GM10266 (cell line): ENCODE measurements at regions not wholly inside any gene's neighbourhood (a gene's known extent, or its start where the extent isn't known, plus 50 kb on each side); places are given as distances from the start of the nearest gene placed in this dataset.
"Not testable (repeated sequence)": the region's sequence is repeated elsewhere in the genome, so short reads cannot be mapped to it uniquely, and the experiment has no call there.

Source experiments
- DNase-seq: peaks from one replicate; pipeline ENCODE4 v3.0.0; 2012; ENCODE audit errors: extremely low spot score
- TF ChIP-seq, protein P1 (sequence below): IDR thresholded peaks from 2 replicates; pipeline ENCODE4 v1.5.1; 2012; ENCODE audit warnings: mild to moderate bottlenecking, low read depth; ENCODE audit not compliant: control insufficient read depth, insufficient read depth; ENCODE audit errors: missing control alignments

DNA sequence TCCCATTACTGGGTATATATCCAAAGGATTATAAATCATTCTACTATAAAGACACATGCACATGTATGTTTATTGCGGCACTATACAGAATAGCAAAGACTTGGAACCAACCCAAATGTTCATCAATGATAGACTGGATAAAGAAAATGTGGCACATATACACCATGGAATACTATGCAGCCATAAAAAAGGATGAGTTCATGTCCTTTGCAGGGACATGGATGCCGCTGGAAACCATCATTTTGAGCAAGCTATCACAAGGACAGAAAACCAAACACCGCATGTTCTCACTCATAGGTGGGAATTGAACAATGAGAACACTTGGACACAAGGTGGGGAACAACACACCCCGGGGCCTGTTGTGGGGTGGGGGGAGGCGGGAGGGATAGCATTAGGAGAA, 57.0 kb upstream of the NEUROD1 start:
- DNase-seq: not testable (repeated sequence)

DNA sequence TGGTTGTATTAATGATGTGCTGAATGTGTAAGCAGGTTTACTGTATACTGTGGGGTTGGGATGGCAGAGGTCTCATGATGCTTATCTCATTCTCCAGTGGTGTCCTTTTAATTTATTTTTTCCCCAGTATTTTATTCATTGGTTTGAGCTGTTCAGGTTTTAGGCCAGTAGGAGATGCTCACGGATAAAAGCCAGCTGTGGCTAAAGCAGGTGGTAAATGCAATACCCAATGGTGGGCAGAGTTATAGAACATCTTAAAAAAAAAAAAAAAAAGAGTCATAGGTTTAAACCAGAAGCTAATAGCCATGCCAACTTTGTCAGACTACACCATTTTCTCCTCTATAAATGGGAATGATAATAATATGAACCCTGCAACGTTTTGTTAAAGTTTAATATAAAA, 57.8 kb upstream of the NEUROD1 start:
- TF ChIP-seq, protein P1, sequence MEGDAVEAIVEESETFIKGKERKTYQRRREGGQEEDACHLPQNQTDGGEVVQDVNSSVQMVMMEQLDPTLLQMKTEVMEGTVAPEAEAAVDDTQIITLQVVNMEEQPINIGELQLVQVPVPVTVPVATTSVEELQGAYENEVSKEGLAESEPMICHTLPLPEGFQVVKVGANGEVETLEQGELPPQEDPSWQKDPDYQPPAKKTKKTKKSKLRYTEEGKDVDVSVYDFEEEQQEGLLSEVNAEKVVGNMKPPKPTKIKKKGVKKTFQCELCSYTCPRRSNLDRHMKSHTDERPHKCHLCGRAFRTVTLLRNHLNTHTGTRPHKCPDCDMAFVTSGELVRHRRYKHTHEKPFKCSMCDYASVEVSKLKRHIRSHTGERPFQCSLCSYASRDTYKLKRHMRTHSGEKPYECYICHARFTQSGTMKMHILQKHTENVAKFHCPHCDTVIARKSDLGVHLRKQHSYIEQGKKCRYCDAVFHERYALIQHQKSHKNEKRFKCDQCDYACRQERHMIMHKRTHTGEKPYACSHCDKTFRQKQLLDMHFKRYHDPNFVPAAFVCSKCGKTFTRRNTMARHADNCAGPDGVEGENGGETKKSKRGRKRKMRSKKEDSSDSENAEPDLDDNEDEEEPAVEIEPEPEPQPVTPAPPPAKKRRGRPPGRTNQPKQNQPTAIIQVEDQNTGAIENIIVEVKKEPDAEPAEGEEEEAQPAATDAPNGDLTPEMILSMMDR: no peak

DNA sequence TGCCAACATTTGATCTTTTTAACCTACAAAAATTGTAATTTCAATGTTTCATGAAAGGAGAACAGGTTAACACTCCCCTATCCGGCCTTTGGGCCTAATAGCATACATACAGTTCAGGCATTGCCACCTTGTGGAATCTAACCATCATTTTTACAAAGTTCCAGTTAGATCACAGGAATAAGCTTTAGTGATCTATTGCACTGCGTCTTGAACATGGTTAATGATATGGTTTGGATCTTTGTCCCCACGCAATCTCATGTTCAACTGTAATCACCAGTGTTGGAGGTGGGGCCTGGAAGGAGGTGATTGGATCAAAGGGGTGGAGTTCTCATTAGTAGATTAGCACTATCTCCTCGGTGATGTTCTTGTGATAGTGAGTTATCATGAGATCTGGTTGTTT, 58.2 kb upstream of the NEUROD1 start:
- TF ChIP-seq, protein P1: no peak
- DNase-seq: no peak

More for the DNA sequence above, 57.8 kb upstream of the NEUROD1 start:
- no peak for DNase-seq

DNA sequence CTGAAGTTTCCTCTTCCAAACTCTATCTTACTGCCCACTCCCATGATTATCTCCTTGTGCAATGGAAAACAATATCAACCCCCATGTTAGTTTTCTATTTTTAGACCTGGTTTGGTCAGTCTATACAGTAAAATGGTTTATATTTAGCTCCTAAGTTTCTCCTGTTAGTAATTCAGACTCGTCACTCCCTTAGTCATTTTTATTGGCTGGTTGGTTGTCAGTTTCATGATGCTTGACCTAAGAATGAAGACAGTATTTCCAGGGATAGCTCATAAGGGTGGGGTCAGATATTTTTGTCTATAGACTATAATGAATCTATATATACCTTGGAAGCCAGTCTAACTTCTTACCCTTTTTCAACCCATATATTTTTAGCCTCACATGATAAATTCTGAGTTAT, 61.4 kb upstream of the NEUROD1 start:
- TF ChIP-seq, protein P1: no peak
- DNase-seq: no peak

DNA sequence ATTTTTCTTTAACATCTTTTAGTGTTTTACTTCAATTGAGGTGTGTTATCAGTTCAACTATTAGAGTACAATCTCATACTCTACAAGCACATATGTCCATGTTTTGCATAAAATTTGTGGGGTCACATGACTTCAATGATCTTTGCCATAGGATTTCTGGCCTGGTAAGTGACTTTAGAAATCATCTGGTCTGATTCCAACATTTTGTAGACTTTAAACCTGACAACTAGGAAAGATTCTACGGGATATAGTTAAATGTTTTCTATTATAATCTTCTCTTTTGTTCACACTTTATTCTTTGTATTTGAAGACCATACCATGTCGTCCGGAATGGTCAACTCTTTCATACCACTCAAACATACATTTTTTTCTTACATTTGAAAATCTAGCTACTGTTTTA, 62.0 kb upstream of the NEUROD1 start:
- TF ChIP-seq, protein P1: no peak
- DNase-seq: no peak

DNA sequence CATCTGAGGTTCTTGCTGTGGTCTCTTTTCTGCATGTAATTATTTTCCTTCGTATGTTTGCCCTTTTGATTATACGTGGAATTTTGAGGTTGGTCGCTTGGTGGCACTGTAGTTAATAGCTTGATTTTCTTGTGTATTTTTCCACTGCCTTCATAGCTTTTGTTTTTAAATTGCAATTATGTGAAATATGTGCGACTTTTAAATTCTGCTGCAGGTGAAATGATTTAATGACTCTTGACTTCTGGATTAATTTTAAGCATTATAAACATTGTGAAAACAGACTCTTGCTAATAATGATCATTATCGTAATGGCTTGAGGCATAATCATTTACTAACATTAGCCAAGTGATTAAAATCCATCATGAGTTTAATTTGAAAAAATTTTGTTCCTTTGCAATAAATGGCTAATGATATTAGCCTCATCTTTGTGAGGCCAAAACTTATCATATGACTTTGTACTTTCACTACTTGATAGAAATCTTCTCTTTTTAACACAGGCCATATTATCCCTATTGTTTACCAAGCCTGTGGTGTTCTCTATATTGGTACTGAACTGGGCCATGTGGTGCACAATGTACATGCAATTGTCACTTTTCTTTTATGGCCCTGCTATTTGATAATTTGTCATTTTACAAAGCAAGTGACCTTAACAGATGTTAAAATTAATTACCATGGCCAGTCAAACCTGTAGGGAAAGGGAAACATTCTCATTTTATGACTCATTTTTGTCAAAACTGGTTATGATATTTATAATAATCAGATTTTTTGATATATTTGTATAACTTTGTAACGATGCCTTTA, 62.8 kb upstream of the NEUROD1 start:
- TF ChIP-seq, protein P1: peak; percentile 63
- peak; percentile 21 for DNase-seq

DNA sequence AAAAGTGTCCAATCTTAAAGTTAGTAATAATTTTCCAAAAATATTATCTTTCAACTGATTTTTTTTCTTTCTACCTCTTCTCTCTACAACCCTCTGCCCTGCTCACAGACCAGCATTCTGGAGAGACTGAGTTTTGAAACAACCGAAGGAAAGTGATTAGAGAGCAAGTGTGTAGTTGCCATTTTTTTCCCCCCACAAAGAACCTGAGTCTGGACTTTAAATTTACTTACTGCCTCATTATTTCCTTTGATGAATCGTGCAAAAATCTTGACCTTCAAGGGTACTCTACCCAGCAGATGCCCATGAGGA, 63.4 kb upstream of the NEUROD1 start:
- TF ChIP-seq, protein P1: no peak
- DNase-seq: no peak
